HepG2 (cell line): ENCODE measurements at regions not wholly inside any gene's neighbourhood (a gene's known extent, or its start where the extent isn't known, plus 50 kb on each side); places are given as distances from the start of the nearest gene placed in this dataset.

Experiments used
- ARHGAP35 ChIP-seq: sonication (generic); formaldehyde crosslinking; IDR thresholded peaks from 2 replicates; pipeline ENCODE4 v1.9.0; 2022; ENCODE audit warnings: mild to moderate bottlenecking, inconsistent platforms, moderate library complexity, missing genetic modification reagents, borderline replicate concordance
- CENPT ChIP-seq: sonication (generic); formaldehyde crosslinking; IDR thresholded peaks from 2 replicates; pipeline ENCODE4 v1.8.0; 2022; ENCODE audit warnings: low read depth, mild to moderate bottlenecking, moderate library complexity, missing genetic modification reagents
- HOXA5 ChIP-seq: sonication (generic); formaldehyde crosslinking; IDR thresholded peaks from 2 replicates; pipeline ENCODE4 v1.4.0; 2020; ENCODE audit warnings: missing genetic modification reagents
- KAT8 ChIP-seq: IDR thresholded peaks from 2 replicates; pipeline ENCODE4 v1.6.1; 2016; ENCODE audit warnings: missing genetic modification reagents, missing compliant biosample characterization
- NR2F6 ChIP-seq, 2 experiments: IDR thresholded peaks; 2 replicates each; pipeline ENCODE4 v1.6.1; 2016; ENCODE audit warnings: antibody characterized with exemption in 1 of 2, mild to moderate bottlenecking in 1 of 2
- RNF2 ChIP-seq: fragments of 450-650 bp; conservative IDR thresholded peaks from 2 replicates; pipeline ENCODE4 v1.6.1; 2016; ENCODE audit warnings: low read depth
- SALL2 ChIP-seq: sonication (generic); formaldehyde crosslinking; IDR thresholded peaks from 2 replicates; pipeline ENCODE4 v1.8.1; 2023; ENCODE audit warnings: mild to moderate bottlenecking, missing genetic modification reagents, inconsistent platforms
- SIX1 ChIP-seq: sonication (generic); formaldehyde crosslinking; IDR thresholded peaks from 2 replicates; pipeline ENCODE4 v1.4.0; 2020; ENCODE audit warnings: missing genetic modification reagents, borderline replicate concordance
- U2AF2 ChIP-seq: fragments of 200-400 bp; formaldehyde crosslinking; IDR thresholded peaks from 2 replicates; pipeline ENCODE4 v1.6.1; 2017; ENCODE audit warnings: low read depth, mild to moderate bottlenecking, low read length
- ZKSCAN8 ChIP-seq: IDR thresholded peaks from 2 replicates; pipeline ENCODE4 v1.6.1; 2016; ENCODE audit warnings: borderline replicate concordance, missing genetic modification reagents, missing compliant biosample characterization
- ZNF230 ChIP-seq: sonication (generic); formaldehyde crosslinking; IDR thresholded peaks from 2 replicates; pipeline ENCODE4 v1.4.0; 2020; ENCODE audit warnings: mild to moderate bottlenecking, missing genetic modification reagents
- ZNF235 ChIP-seq: sonication (generic); formaldehyde crosslinking; IDR thresholded peaks from 2 replicates; pipeline ENCODE4 v1.8.1; 2023; ENCODE audit warnings: mild to moderate bottlenecking, missing genetic modification reagents, borderline replicate concordance
- ZNF7 ChIP-seq: IDR thresholded peaks from 2 replicates; pipeline ENCODE4 v1.6.1; 2016; ENCODE audit warnings: missing biosample characterization, missing genetic modification reagents
- TF ChIP-seq, protein P1 (sequence below): sonication (generic); formaldehyde crosslinking; IDR thresholded peaks from 2 replicates; pipeline ENCODE4 v1.4.0; 2020; ENCODE audit warnings: missing genetic modification reagents, borderline replicate concordance
- TF ChIP-seq, protein P2 (sequence below): sonication (generic); formaldehyde crosslinking; IDR thresholded peaks from 2 replicates; pipeline ENCODE4 v1.4.0; 2020; ENCODE audit warnings: missing genetic modification reagents, borderline replicate concordance
- TF ChIP-seq, protein P3 (sequence below): sonication (generic); formaldehyde crosslinking; IDR thresholded peaks from 2 replicates; pipeline ENCODE4 v1.5.1; 2020; ENCODE audit warnings: missing genetic modification reagents, mild to moderate bottlenecking, borderline replicate concordance
- TF ChIP-seq, protein P4 (sequence below): sonication (generic); formaldehyde crosslinking; IDR thresholded peaks from 2 replicates; pipeline ENCODE4 v1.8.1; 2023; ENCODE audit warnings: mild to moderate bottlenecking, missing genetic modification reagents

DNA sequence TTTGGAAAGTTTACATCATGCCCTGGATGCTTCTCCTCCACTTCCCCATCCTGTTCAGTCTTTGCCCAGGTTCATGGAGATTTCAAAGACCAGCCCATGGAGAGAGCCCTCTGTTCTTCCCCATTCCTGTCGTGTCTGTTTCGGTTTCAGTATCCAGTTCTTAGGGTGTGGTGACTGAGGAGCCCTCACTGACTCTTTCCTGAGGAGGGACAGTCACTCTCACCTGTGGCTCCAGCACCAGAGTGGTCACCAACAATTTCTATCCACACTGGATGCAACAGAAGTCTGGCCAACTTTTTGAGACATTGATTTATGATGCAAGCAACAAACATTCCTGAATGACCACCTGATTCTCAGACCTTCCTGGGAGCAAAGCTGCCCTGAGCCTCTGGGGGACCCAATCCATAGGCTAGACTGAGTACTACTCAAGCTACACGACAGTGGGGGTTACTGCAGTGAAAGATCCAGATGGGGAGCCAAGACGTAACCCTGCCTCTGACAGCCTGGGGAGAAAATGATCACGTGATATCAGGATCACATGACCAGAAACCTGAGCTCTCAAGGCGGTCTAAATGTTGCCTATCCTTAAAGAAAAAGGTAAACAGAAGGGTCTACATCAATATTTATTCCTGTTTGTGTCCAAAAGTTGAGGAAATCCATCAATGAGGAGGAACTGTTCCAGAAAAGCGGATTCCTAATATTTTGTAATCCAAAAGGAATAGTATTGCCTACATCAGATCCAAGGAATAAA, 76.2 kb upstream of the VPREB1 start (continued):
- TF ChIP-seq HOXA5 (no peak), ZNF235 (CRISPR knock-in tag) (no peak), SALL2 (no peak), ZNF230 (CRISPR knock-in tag) (no peak), KAT8 (CRISPR knock-in tag) (0 out of 2 replicates have a peak, but pooled peaks have one; percentile 41), ARHGAP35 (no peak), ZKSCAN8 (CRISPR knock-in tag) (no peak), CENPT (CRISPR knock-in tag) (no peak), SIX1 (CRISPR knock-in tag) (0 out of 2 replicates have a peak, but pooled peaks have one; percentile 16), U2AF2 (no peak), NR2F6 (IDR thresholded peaks at IDR 0.05) (no peak), NR2F6 (CRISPR knock-in tag; IDR thresholded peaks at IDR 0.05) (no peak), ZNF7 (CRISPR knock-in tag) (no peak), RNF2 (no peak)
- TF ChIP-seq, protein P1, sequence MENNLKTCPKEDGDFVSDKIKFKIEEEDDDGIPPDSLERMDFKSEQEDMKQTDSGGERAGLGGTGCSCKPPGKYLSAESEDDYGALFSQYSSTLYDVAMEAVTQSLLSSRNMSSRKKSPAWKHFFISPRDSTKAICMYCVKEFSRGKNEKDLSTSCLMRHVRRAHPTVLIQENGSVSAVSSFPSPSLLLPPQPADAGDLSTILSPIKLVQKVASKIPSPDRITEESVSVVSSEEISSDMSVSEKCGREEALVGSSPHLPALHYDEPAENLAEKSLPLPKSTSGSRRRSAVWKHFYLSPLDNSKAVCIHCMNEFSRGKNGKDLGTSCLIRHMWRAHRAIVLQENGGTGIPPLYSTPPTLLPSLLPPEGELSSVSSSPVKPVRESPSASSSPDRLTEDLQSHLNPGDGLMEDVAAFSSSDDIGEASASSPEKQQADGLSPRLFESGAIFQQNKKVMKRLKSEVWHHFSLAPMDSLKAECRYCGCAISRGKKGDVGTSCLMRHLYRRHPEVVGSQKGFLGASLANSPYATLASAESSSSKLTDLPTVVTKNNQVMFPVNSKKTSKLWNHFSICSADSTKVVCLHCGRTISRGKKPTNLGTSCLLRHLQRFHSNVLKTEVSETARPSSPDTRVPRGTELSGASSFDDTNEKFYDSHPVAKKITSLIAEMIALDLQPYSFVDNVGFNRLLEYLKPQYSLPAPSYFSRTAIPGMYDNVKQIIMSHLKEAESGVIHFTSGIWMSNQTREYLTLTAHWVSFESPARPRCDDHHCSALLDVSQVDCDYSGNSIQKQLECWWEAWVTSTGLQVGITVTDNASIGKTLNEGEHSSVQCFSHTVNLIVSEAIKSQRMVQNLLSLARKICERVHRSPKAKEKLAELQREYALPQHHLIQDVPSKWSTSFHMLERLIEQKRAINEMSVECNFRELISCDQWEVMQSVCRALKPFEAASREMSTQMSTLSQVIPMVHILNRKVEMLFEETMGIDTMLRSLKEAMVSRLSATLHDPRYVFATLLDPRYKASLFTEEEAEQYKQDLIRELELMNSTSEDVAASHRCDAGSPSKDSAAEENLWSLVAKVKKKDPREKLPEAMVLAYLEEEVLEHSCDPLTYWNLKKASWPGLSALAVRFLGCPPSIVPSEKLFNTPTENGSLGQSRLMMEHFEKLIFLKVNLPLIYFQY (CRISPR knock-in tag) = no peak
- TF ChIP-seq, protein P2, sequence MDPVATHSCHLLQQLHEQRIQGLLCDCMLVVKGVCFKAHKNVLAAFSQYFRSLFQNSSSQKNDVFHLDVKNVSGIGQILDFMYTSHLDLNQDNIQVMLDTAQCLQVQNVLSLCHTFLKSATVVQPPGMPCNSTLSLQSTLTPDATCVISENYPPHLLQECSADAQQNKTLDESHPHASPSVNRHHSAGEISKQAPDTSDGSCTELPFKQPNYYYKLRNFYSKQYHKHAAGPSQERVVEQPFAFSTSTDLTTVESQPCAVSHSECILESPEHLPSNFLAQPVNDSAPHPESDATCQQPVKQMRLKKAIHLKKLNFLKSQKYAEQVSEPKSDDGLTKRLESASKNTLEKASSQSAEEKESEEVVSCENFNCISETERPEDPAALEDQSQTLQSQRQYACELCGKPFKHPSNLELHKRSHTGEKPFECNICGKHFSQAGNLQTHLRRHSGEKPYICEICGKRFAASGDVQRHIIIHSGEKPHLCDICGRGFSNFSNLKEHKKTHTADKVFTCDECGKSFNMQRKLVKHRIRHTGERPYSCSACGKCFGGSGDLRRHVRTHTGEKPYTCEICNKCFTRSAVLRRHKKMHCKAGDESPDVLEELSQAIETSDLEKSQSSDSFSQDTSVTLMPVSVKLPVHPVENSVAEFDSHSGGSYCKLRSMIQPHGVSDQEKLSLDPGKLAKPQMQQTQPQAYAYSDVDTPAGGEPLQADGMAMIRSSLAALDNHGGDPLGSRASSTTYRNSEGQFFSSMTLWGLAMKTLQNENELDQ (CRISPR knock-in tag) = no peak
- TF ChIP-seq, protein P3, sequence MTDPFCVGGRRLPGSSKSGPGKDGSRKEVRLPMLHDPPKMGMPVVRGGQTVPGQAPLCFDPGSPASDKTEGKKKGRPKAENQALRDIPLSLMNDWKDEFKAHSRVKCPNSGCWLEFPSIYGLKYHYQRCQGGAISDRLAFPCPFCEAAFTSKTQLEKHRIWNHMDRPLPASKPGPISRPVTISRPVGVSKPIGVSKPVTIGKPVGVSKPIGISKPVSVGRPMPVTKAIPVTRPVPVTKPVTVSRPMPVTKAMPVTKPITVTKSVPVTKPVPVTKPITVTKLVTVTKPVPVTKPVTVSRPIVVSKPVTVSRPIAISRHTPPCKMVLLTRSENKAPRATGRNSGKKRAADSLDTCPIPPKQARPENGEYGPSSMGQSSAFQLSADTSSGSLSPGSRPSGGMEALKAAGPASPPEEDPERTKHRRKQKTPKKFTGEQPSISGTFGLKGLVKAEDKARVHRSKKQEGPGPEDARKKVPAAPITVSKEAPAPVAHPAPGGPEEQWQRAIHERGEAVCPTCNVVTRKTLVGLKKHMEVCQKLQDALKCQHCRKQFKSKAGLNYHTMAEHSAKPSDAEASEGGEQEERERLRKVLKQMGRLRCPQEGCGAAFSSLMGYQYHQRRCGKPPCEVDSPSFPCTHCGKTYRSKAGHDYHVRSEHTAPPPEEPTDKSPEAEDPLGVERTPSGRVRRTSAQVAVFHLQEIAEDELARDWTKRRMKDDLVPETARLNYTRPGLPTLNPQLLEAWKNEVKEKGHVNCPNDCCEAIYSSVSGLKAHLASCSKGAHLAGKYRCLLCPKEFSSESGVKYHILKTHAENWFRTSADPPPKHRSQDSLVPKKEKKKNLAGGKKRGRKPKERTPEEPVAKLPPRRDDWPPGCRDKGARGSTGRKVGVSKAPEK (CRISPR knock-in tag) = no peak
- TF ChIP-seq, protein P4, sequence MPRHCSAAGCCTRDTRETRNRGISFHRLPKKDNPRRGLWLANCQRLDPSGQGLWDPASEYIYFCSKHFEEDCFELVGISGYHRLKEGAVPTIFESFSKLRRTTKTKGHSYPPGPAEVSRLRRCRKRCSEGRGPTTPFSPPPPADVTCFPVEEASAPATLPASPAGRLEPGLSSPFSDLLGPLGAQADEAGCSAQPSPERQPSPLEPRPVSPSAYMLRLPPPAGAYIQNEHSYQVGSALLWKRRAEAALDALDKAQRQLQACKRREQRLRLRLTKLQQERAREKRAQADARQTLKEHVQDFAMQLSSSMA (CRISPR knock-in tag) = no peak
